HepG2 (cell line): ENCODE measurements at regions not wholly inside any gene's neighbourhood (a gene's known extent, or its start where the extent isn't known, plus 50 kb on each side); places are given as distances from the start of the nearest gene placed in this dataset.

Experiments
- ELF1 ChIP-seq: sonication (generic); formaldehyde crosslinking; IDR thresholded peaks from 2 replicates; pipeline ENCODE4 v1.4.0; 2020; ENCODE audit warnings: missing genetic modification reagents
- KLF9 ChIP-seq: IDR thresholded peaks from 2 replicates; pipeline ENCODE4 v1.6.1; 2016; ENCODE audit warnings: low read depth
- ZNF232 ChIP-seq: sonication (generic); formaldehyde crosslinking; IDR thresholded peaks from 2 replicates; pipeline ENCODE4 v1.4.0; 2020; ENCODE audit warnings: missing genetic modification reagents, borderline replicate concordance

DNA sequence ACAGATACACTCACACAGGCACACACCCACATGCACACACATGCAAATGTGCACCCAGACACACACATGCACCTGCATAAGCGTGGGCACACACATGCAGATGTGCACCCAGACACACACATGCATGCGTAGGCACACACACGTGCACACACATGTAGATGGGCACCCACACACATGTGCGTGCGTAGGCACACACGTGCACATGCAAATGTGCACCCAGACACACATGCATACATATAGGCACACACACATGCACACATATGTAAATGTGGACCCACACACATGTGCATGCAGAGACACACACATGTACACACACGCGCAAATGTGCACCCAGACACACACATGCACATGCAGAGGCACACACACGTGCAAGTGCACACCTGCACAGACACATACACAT lies 60.3 kb downstream of the MRM1 start:
- TF ChIP-seq ZNF232 (no peak), KLF9 (no peak), ELF1 (CRISPR knock-in tag) (no peak)
